ENCODE measurements at regions not wholly inside any gene's neighbourhood (a gene's known extent, or its start where the extent isn't known, plus 50 kb on each side); places are given as distances from the start of the nearest gene placed in this dataset.

DNA sequence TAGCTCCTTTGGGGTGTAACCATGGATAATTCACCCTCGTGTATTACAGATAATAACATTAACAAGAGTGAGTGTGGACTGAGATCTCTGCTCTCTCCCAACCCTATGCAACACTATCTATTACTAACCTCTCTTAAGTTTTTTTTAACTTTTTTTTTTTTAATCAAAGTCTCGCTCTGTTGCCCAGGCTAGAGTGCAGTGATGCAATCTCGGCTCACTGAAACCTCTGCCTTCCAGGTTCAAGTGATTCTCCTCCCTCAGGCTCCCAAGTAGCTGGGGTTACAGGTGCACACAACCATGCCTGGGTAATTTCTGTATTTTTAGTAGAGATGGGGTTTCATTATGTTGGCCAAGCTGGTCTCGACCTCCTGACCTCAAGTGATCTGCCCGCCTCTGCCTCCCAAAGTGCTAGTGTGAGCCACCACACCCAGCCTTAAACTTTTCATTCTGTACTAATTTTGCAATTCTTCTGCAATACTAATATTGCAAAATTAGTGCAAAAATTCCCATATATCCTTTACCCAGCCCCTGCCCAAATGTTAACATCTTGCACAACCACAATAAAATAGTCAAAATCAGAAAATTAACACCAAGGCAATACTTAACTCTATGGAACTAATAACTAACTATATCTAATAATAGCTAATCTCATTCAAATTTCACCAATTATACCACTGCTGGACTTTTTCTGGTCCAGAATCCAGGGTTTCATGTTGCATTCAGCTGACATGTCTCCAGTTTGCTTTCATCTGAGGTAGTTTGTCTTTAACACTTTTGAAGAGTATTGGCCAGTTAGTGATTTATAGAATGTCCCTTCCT lies 66.5 kb upstream of the TCF7L2 start:
- no peaks in the 10 kb centered on the region for H4K20me1 ChIP-seq (ENCODE audit: insufficient read depth)
- H3K27me3 ChIP-seq (ENCODE audit: insufficient read depth) = no peaks in the 10 kb centered on the region
- H3K27ac ChIP-seq (ENCODE audit: low read depth in 2 of 2, low read length in 1 of 2) = no peak overlapping the region
- ChIA-PET CTCF (no interaction called here), POLR2A (no interaction called here)
- no peak overlapping the region for H3K4me3 ChIP-seq (ENCODE audit: low read depth in 2 of 2, low read length in 1 of 2)
- no peak for TF ChIP-seq NRF1 (IDR thresholded peaks at IDR 0.05; ENCODE audit: low read depth, low read length)
- TF ChIP-seq EZH2phosphoT487 (IDR thresholded peaks at IDR 0.05; ENCODE audit: borderline replicate concordance, low read depth) = no peak
- no peak for TF ChIP-seq POLR2AphosphoS5 (IDR thresholded peaks at IDR 0.05; ENCODE audit: low read depth, low read length)
- TF ChIP-seq JUND (IDR thresholded peaks at IDR 0.05) = no peak
- TF ChIP-seq, protein P1, sequence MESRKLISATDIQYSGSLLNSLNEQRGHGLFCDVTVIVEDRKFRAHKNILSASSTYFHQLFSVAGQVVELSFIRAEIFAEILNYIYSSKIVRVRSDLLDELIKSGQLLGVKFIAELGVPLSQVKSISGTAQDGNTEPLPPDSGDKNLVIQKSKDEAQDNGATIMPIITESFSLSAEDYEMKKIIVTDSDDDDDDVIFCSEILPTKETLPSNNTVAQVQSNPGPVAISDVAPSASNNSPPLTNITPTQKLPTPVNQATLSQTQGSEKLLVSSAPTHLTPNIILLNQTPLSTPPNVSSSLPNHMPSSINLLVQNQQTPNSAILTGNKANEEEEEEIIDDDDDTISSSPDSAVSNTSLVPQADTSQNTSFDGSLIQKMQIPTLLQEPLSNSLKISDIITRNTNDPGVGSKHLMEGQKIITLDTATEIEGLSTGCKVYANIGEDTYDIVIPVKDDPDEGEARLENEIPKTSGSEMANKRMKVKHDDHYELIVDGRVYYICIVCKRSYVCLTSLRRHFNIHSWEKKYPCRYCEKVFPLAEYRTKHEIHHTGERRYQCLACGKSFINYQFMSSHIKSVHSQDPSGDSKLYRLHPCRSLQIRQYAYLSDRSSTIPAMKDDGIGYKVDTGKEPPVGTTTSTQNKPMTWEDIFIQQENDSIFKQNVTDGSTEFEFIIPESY (IDR thresholded peaks at IDR 0.05; ENCODE audit: borderline replicate concordance, low read depth) = no peak
- TF ChIP-seq RFX5 (IDR thresholded peaks at IDR 0.05; ENCODE audit: low read length) = no peak
- TF ChIP-seq, protein P2, sequence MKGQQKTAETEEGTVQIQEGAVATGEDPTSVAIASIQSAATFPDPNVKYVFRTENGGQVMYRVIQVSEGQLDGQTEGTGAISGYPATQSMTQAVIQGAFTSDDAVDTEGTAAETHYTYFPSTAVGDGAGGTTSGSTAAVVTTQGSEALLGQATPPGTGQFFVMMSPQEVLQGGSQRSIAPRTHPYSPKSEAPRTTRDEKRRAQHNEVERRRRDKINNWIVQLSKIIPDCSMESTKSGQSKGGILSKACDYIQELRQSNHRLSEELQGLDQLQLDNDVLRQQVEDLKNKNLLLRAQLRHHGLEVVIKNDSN (IDR thresholded peaks at IDR 0.05; ENCODE audit: borderline replicate concordance, low read depth) = no peak
- no peak for TF ChIP-seq TCF12 (IDR thresholded peaks at IDR 0.05)
- TF ChIP-seq, protein P3, sequence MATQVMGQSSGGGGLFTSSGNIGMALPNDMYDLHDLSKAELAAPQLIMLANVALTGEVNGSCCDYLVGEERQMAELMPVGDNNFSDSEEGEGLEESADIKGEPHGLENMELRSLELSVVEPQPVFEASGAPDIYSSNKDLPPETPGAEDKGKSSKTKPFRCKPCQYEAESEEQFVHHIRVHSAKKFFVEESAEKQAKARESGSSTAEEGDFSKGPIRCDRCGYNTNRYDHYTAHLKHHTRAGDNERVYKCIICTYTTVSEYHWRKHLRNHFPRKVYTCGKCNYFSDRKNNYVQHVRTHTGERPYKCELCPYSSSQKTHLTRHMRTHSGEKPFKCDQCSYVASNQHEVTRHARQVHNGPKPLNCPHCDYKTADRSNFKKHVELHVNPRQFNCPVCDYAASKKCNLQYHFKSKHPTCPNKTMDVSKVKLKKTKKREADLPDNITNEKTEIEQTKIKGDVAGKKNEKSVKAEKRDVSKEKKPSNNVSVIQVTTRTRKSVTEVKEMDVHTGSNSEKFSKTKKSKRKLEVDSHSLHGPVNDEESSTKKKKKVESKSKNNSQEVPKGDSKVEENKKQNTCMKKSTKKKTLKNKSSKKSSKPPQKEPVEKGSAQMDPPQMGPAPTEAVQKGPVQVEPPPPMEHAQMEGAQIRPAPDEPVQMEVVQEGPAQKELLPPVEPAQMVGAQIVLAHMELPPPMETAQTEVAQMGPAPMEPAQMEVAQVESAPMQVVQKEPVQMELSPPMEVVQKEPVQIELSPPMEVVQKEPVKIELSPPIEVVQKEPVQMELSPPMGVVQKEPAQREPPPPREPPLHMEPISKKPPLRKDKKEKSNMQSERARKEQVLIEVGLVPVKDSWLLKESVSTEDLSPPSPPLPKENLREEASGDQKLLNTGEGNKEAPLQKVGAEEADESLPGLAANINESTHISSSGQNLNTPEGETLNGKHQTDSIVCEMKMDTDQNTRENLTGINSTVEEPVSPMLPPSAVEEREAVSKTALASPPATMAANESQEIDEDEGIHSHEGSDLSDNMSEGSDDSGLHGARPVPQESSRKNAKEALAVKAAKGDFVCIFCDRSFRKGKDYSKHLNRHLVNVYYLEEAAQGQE (IDR thresholded peaks at IDR 0.05; ENCODE audit: low read depth, low read length) = no peak
- DNase-seq = no peak
- no peak overlapping the region for H3K4me2 ChIP-seq
- H3K9me2 ChIP-seq = no peaks in the 10 kb centered on the region
- no peak overlapping the region for H2AFZ ChIP-seq (ENCODE audit: low read depth)
- H3K79me2 ChIP-seq (ENCODE audit: insufficient read depth) = no peaks in the 10 kb centered on the region
- 75% methylated on average over 5 of the region's 5 CpGs for WGBS (ENCODE audit: low lambda C conversion rate)
- H3K9me3 ChIP-seq = no peaks in the 10 kb centered on the region
- no peaks in the 10 kb centered on the region for H3K36me3 ChIP-seq (replicated peaks in 1 of 2; ENCODE audit: control insufficient read depth in 1 of 2, insufficient read depth in 2 of 2, low read length in 1 of 2)
- H3K4me1 ChIP-seq (ENCODE audit: control insufficient read depth in 1 of 2, insufficient read depth in 2 of 2, low read depth in 1 of 2, low read length in 1 of 2) = no peaks in the 10 kb centered on the region
- no peaks in the 10 kb centered on the region for H3F3A ChIP-seq (replicated peaks; ENCODE audit: insufficient read depth)
- H3K9ac ChIP-seq = no peak overlapping the region

DNA sequence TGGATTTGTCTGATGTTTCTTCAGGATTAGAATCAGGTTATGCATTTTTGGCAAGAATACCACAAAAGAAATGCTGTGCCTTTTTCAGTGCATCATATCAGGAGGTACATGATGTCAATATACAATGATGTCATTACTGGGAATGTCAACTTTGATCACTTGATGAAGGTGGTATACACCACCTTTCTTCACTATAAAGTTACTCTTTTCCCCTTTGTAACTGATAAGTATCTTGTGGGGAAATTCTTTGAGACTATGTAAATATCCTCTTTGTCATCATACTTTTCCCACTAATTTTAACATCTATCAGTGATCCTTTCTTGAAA lies 65.9 kb upstream of the TCF7L2 start:
- Histone ChIP-seq H3K4me3 (ENCODE audit: low read depth in 2 of 2, low read length in 1 of 2) (no peak overlapping the region), H3K27ac (ENCODE audit: low read depth in 2 of 2, low read length in 1 of 2) (no peak overlapping the region), H3K4me1 (ENCODE audit: control insufficient read depth in 1 of 2, insufficient read depth in 2 of 2, low read depth in 1 of 2, low read length in 1 of 2) (no peaks in the 10 kb centered on the region), H3K9ac (no peak overlapping the region), H3K4me2 (no peak overlapping the region), H3K79me2 (ENCODE audit: insufficient read depth) (no peaks in the 10 kb centered on the region), H2AFZ (ENCODE audit: low read depth) (no peak overlapping the region), H3K27me3 (ENCODE audit: insufficient read depth) (no peaks in the 10 kb centered on the region), H3F3A (replicated peaks; ENCODE audit: insufficient read depth) (no peaks in the 10 kb centered on the region), H4K20me1 (ENCODE audit: insufficient read depth) (no peaks in the 10 kb centered on the region), H3K9me3 (no peaks in the 10 kb centered on the region), H3K9me2 (no peaks in the 10 kb centered on the region), H3K36me3 (replicated peaks in 1 of 2; ENCODE audit: control insufficient read depth in 1 of 2, insufficient read depth in 2 of 2, low read length in 1 of 2) (no peaks in the 10 kb centered on the region)
- ChIA-PET CTCF (no interaction called here), POLR2A (no interaction called here)
- no peak for DNase-seq
- TF ChIP-seq, protein P4, sequence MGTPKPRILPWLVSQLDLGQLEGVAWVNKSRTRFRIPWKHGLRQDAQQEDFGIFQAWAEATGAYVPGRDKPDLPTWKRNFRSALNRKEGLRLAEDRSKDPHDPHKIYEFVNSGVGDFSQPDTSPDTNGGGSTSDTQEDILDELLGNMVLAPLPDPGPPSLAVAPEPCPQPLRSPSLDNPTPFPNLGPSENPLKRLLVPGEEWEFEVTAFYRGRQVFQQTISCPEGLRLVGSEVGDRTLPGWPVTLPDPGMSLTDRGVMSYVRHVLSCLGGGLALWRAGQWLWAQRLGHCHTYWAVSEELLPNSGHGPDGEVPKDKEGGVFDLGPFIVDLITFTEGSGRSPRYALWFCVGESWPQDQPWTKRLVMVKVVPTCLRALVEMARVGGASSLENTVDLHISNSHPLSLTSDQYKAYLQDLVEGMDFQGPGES (IDR thresholded peaks at IDR 0.05; ENCODE audit: low read depth, low read length) = no peak
- TF ChIP-seq, protein P5, sequence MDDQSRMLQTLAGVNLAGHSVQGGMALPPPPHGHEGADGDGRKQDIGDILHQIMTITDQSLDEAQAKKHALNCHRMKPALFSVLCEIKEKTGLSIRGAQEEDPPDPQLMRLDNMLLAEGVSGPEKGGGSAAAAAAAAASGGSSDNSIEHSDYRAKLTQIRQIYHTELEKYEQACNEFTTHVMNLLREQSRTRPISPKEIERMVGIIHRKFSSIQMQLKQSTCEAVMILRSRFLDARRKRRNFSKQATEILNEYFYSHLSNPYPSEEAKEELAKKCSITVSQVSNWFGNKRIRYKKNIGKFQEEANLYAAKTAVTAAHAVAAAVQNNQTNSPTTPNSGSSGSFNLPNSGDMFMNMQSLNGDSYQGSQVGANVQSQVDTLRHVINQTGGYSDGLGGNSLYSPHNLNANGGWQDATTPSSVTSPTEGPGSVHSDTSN (IDR thresholded peaks at IDR 0.05) = no peak
- no peak for TF ChIP-seq YY1 (IDR thresholded peaks at IDR 0.05; ENCODE audit: low read depth)
- TF ChIP-seq TEAD4 (IDR thresholded peaks at IDR 0.05; ENCODE audit: borderline replicate concordance, insufficient read depth) = no peak
- TF ChIP-seq MXI1 (IDR thresholded peaks at IDR 0.05; ENCODE audit: low read depth, low read length) = no peak
- no peak for TF ChIP-seq NRF1 (IDR thresholded peaks at IDR 0.05; ENCODE audit: low read depth, low read length)
- no peak for TF ChIP-seq FOXM1 (IDR thresholded peaks at IDR 0.05; ENCODE audit: low read depth)
- TF ChIP-seq, protein P2 (IDR thresholded peaks at IDR 0.05; ENCODE audit: borderline replicate concordance, low read depth) = no peak
- TF ChIP-seq RXRA (IDR thresholded peaks at IDR 0.05; ENCODE audit: borderline replicate concordance, low read depth) = no peak
